GM12892 (cell line): ENCODE measurements at regions not wholly inside any gene's neighbourhood (a gene's known extent, or its start where the extent isn't known, plus 50 kb on each side); places are given as distances from the start of the nearest gene placed in this dataset.

ENCODE experiments used
- POLR2A ChIP-seq: IDR thresholded peaks from 2 replicates; pipeline ENCODE4 v1.6.1; 2011; ENCODE audit warnings: low read depth, low read length, control low read depth
- POLR2AphosphoS5 ChIP-seq: IDR thresholded peaks from 2 replicates; pipeline ENCODE4 v1.6.1; 2011; ENCODE audit warnings: low read depth, low read length, control low read depth

DNA sequence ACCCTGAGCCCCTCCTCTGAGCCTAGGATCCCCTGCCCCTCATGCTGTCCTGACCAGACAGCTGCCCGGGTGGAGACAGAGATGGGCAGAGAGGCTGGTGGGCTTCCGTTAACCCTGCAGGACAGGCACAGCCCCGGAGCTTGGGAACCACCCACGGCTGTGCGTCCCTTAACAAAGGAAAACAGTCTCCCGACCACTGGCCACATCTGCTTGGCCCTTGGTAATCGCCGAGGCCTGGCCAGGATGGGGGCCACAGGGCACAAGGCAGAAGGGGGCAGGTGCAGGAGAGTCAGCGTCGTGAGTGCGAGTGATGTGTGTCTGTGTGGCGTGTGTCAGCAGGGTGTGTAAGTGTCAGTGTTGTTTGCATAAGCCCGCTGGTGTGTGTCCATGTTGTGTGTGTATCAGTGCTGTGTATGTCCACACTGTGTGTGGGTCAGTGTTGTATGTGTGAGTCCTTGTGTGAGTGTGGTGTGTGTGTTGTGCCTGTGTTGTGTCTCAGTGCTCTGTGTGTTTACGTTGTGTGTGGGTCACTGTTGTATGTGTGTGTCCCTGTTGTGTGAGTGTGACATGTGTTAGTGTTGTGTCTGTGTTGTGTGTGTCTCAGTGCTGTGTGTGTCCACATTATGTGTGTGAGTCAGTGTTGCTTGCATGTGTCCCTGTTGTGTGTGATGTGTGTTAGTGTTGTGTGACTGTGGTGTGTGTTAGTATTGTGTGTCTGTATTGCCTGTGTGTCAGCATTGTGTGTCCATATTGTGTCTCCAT lies 369.5 kb downstream of the BRD1 start:
- TF ChIP-seq POLR2A (no peak), POLR2AphosphoS5 (no peak)
